GM18517 (cell line): ENCODE measurements at regions not wholly inside any gene's neighbourhood (a gene's known extent, or its start where the extent isn't known, plus 50 kb on each side); places are given as distances from the start of the nearest gene placed in this dataset.
"Not testable (repeated sequence)": the region's sequence is repeated elsewhere in the genome, so short reads cannot be mapped to it uniquely, and the experiment has no call there.

ENCODE experiments used
- ATAC-seq: cut with Tn5 transposase; IDR thresholded peaks from one replicate; pipeline ENCODE4 v1.9.1; 2021; ENCODE audit warnings: mild to moderate bottlenecking, moderate library complexity; ENCODE audit not compliant: unreplicated experiment

DNA sequence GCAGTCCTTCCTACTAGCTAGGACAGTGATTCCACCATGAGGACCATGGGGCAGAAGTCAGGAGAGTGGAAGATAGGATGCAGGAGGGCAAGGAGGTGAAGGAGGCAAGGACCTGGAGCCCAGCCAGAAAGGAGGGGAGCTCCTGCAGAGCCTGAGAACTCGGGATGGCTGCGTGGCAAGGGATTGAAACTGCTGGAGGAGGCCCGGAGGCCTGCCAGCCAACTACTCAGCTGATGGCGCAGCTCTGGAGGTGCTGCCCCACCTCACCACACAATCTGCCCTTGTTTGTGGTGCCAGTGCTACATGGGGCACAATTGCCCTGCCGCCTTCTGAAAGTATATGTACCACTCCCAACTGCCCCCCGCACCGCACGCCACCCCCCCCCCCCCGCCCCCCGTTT is 307.3 kb upstream of the CHRNA7 start:
- ATAC-seq = not testable (repeated sequence)

GRCh38 chr15:31724903-31725302 is 305.4 kb upstream of the CHRNA7 start:
- not testable (repeated sequence) for ATAC-seq

GRCh38 chr15:31725619-31726018 is 304.7 kb upstream of the CHRNA7 start:
- not testable (repeated sequence) for ATAC-seq

DNA sequence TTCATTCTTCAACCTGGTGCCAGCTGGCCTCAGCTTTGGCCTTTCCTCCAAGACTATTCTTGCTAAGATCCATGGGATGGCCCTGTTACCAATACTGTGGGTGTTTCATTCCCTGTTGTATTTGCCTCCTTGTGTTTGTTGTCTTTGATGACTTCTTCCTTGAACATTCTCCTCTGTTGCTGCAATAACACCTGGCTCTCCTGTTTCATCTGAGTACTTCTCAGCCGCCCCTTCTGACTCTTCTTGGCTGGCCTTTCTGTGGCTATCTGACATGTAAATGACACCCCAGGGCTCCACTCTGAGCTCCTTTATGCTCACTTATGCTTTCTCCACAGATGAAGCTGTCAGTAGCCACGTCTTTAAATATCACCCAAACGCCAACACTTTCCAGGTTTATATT is 302.7 kb upstream of the CHRNA7 start:
- no peak for ATAC-seq

GRCh38 chr15:31732726-31733125 is 297.6 kb upstream of the CHRNA7 start:
- ATAC-seq = no peak

DNA sequence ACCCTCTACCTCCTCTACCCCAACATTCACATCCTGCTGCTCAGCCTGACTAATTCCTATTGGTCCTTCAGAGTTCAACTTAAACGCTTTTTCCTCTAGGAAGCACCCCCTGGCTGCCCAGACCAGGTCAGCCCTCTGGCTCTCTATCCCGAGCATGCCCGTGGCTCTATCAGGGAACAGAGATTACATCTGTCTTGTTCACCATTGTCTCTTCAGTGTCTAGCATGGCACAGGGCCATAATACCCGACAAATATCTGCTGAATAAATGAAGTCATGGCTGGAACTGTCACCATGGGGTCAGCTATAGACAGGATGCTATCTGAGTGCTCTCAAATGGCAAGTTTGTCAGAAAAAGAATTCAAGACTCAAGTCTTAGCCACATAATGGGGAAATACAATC is 296.9 kb upstream of the CHRNA7 start:
- no peak for ATAC-seq

DNA sequence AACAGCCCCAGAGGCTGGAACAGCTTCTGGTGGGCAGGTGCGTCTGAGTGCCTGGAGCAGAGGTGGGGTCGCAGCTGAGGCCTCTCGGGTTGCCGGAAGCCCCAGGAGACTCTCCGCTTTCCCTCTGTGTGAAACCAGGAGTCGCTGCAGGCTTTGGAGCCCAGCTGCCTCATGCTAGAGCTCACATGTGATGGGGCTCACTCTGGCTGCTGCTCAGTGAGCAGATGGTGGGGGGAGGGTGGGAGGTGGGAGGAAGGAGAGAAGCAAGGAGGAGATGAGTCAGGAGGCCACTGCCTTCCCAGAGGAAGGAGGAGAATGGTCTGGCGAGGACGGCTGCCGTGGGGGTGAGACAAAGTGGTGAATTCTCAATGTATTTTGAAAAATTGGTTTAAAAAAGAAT is 290.1 kb upstream of the CHRNA7 start:
- ATAC-seq = no peak

GRCh38 chr15:31745841-31746240 is 284.5 kb upstream of the CHRNA7 start:
- ATAC-seq = no peak

DNA sequence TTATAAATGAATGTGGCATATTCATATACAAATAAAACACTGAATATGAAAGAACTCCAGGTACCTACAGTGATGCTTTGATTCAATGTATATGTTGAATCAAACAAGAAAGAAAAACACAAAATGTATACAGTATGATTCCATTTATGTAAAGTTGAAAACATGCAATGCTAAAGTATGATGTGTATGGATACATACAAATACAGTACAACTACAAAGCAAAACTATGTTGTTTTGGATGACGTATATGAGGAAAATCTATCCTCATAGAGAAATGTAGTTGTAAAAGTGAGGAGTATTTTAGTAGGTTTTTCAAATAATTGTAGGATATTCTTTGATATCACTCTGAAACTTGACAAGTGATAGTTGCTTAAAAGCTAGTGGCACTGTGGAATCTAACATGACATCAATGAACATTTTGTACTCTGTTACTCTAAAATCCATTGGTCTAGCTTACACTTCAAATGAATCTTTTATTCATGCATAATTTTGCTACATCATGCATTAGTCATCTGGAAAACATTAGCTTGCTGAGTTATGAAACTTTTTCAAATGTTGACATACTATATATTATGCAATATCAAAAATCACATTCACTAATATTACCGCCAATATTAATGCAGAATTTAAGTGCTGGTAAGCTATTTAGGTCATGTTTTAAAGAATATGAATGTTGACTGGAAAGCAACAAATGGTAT is 278.1 kb upstream of the CHRNA7 start:
- no peak for ATAC-seq

DNA sequence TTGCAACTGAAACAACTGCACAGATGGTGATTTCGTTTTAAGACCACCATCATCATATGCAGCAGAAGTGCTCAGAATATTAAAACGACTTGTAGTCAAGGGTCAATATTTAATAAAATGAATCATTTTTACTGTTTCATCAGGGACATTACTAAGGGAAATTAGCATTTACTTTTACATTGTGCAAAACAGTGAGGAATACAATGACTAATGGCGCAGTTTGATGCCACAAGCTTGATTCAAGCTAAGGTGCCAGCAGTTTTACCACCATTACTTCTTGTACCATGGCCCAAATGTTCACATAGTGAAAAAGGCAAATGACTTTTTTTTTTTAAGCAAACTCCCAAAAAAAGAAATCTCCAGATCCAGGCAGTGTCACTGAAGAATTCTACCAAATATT is 277.4 kb upstream of the CHRNA7 start:
- no peak for ATAC-seq

- no peak for ATAC-seq
Measured at GRCh38 chr15:31758126-31758525, 272.2 kb upstream of the CHRNA7 start.

GRCh38 chr15:31768055-31768454 is 262.3 kb upstream of the CHRNA7 start:
- ATAC-seq = no peak

- no peak for ATAC-seq
Measured at GRCh38 chr15:31774045-31774444, 256.3 kb upstream of the CHRNA7 start.

- no peak for ATAC-seq
Measured at GRCh38 chr15:31776039-31776438, 254.3 kb upstream of the CHRNA7 start.

- ATAC-seq = no peak
Measured at GRCh38 chr15:31781261-31781660, 249.1 kb upstream of the CHRNA7 start.

DNA sequence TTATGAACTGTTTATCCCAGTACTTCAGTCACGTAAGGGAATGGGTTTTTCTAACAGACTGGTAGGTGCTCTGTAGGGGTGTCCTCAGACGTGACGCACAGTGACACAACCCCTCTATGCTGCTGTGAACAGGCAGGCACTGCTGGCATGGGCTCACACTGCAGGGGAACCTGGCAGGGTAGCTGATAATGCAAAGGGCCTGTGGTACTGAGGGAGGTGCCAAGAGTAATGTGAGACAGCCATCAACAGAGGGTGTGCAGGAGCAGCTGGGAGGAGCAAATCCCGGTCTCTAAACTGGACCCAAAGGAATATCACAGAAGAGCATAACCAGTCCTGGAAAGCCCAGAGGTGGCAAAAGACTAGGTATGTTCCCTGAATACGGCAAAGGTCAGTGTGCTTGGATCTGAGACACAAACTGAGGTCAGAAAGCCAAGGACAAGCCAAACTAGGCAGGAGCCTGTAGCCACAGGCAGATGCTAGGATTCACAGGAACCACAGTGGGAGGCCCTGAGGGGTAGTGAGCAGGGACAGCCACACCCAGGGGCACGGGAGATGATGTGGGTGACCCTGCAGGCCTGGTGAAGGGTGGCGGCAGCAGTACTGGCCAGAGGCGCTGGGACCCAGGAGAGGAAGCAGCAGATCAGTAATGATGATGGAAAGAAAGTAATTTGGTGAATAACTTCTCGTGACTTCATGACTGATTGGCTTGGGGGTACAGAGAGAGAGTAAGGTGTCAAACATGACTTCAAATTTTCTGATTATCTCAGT is 248.1 kb upstream of the CHRNA7 start:
- ATAC-seq = no peak

- ATAC-seq = no peak
Measured at GRCh38 chr15:31782951-31783350, 247.4 kb upstream of the CHRNA7 start.

- no peak for ATAC-seq
Measured at GRCh38 chr15:31786360-31786759, 244.0 kb upstream of the CHRNA7 start.

DNA sequence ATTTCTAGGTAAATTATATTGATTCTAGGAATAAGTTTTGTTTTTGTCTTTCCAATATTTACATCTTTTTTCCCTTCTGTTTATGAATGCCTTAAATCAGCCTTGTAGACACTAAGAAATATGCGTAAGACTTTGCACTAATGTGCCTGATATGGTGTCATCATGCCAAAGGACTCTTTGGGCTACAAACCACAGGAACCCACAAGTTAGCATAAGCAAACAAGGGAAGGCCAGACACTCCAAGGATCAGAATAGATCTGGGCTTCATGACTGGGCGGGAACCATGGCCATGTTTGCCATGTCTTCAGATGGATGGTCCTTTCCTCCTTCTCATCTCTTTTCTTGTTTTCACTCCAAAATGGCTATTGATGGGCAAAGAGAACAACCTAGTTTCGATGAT is 242.2 kb upstream of the CHRNA7 start:
- no peak for ATAC-seq

- no peak for ATAC-seq
Measured at GRCh38 chr15:31792611-31793199, 237.6 kb upstream of the CHRNA7 start.

DNA sequence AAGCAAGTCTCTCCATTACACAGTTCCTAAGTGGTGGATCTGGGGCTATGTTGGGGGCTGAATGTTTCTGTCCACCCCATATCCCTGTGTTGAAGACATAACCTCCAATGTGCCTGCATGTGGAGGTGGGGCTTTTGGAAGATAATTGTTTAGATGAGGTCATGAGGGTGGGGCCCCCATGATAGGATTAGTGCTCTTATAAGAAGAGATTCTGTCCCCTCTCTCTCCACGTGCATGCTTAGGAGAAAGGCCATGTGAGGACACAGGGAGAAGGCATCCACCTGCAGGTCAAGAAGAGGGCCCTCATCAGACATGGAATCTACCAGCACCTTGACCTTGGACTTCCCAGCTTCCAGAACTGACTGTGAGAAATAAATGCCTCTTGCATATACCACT is 231.0 kb upstream of the CHRNA7 start:
- ATAC-seq = no peak

DNA sequence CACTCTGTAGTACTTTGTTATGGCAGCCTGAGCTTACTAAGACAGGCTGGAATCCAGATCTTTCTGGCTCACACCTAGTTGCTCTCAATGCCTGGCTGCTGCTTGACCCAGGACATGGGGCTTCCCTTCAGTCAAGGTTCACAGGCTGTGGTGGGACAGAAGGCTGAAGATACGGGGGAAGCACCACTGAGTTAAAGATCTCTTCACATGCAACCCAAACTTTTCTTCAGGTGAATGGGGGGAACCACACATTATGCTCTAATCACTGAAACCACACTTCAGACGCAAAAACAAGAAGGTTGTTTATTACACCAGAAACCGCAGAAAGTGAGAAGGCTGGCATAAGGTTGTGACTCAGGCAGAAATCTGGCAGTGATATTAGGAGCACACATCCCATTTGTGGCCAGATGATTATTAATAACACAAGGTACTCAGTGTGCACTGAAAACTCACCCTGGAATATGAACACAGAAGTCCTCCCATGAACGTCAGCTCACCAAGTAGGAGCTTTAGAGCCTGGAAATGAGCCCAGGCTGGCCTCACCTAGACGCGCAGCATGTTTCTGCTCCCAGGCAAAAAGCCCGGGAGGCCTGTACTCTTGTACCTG is 230.5 kb upstream of the CHRNA7 start:
- ATAC-seq = peak; percentile 83
